ENCODE measurements at regions not wholly inside any gene's neighbourhood (a gene's known extent, or its start where the extent isn't known, plus 50 kb on each side); places are given as distances from the start of the nearest gene placed in this dataset.
A peak's percentile ranks its signal among the peaks of the same experiment; 100 is the strongest.

DNA sequence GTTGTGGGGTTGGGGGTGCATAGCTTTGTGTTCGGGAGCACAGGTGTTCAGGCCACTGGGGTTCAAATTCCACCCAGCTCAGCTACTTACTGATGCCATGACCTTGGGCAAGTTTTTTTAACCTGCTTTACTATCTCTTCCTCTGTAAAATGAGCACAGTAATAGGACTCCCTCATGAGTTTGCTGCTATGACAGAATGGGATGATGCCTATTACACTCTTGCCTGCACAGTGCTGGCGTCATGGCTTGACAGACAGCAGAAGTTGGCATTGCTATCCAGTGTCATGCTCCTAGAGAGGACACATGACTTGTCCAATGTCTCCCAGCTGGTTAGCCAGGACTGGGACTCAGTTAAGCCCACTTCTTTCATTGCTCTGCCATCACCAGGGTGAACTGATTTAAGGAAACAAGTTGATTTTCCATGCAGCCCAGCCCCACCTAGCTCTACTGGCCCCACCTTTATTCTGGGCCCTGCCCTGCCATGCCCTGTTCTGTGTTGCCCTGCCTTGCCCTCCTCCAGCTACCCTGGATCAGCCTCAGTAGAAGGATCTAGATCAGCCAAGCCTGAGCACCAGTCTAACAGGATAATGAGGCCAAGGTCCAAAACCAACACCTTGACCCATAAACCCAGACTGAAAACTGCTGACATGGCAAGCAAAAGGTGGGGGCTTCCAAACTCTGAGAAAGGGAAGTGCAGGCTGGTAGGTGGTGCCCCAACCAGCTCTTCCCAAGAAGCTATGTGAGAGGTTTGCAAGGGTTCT is 155.8 kb upstream of the ATP11B start:
- Histone ChIP-seq H4K91ac (ENCODE audit: low read depth, low read length) (no peak overlapping the region), H3K9me3 (ENCODE audit: insufficient read depth, low read depth, low read length) (no peaks in the 10 kb centered on the region), H3K9ac (ENCODE audit: low read length) (no peak overlapping the region), H3K4me3 (ENCODE audit: low read depth, low read length) (no peak overlapping the region), H3K36me3 (ENCODE audit: control insufficient read depth in 1 of 2, insufficient read depth in 2 of 2, low read length in 2 of 2) (no peaks in the 10 kb centered on the region), H3K4me2 (ENCODE audit: low read length) (no peak overlapping the region), H2BK12ac (ENCODE audit: low read length) (no peak overlapping the region), H2BK120ac (ENCODE audit: insufficient read depth, low read length, poor library complexity) (no peak overlapping the region), H3K18ac (ENCODE audit: low read length) (no peak overlapping the region), H2AK5ac (ENCODE audit: low read length) (no peak overlapping the region), H3K23ac (ENCODE audit: low read length) (no peak overlapping the region), H3K4me1 (ENCODE audit: control insufficient read depth in 1 of 2, insufficient read depth in 2 of 2, low read length in 2 of 2) (no peaks in the 10 kb centered on the region), H3K79me2 (ENCODE audit: control insufficient read depth, insufficient read depth, low read length, poor library complexity) (no peaks in the 10 kb centered on the region), H4K12ac (ENCODE audit: low read depth, low read length) (no peak overlapping the region), H3K27ac (ENCODE audit: low read depth, low read length) (no peak overlapping the region), H3K79me1 (ENCODE audit: low read length) (no peaks in the 10 kb centered on the region), H4K8ac (ENCODE audit: low read depth, low read length) (no peak overlapping the region), H3K4ac (ENCODE audit: low read depth, low read length) (no peak overlapping the region), H3K27me3 (ENCODE audit: insufficient read depth, low read length) (no peaks in the 10 kb centered on the region), H2BK5ac (ENCODE audit: low read depth, low read length, poor library complexity) (no peak overlapping the region), H3K14ac (ENCODE audit: low read length) (no peak overlapping the region), H2AFZ (ENCODE audit: insufficient read depth, low read length, poor library complexity) (no peak overlapping the region)
- DNase-seq, result no peak
- no CpG with 5 or more reads among the region's 2 CpGs for WGBS (ENCODE audit: extremely low coverage, insufficient coverage, insufficient read length)

DNA sequence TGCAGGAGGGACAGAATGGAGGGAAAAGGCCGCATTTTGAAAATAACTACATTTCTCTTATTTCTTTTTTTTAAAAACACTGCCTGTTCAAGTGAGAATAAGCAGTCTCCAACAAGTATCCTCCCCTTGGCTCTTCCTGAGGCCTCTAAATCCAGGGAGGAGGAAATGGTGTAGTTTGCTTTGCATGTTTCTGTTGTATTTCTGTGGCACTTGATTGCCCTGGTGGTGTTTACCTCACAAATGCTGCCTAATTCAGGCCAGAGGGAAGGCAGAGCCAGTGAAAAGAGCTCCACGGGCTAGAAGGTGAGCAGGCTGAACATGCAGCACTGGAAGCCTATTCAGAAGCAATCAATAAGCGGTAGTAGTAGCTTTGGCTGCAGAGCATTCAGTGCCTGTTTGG is 149.3 kb upstream of the ATP11B start:
- Histone ChIP-seq H4K91ac (ENCODE audit: low read depth, low read length) (no peak overlapping the region), H3K4ac (ENCODE audit: low read depth, low read length) (no peak overlapping the region), H4K12ac (ENCODE audit: low read depth, low read length) (no peak overlapping the region), H2AFZ (ENCODE audit: insufficient read depth, low read length, poor library complexity) (no peak overlapping the region), H2BK120ac (ENCODE audit: insufficient read depth, low read length, poor library complexity) (no peak overlapping the region), H3K79me1 (ENCODE audit: low read length) (no peaks in the 10 kb centered on the region), H3K4me2 (ENCODE audit: low read length) (no peak overlapping the region), H3K27me3 (ENCODE audit: insufficient read depth, low read length) (no peaks in the 10 kb centered on the region), H3K23ac (ENCODE audit: low read length) (no peak overlapping the region), H3K18ac (ENCODE audit: low read length) (no peak overlapping the region), H3K36me3 (ENCODE audit: control insufficient read depth in 1 of 2, insufficient read depth in 2 of 2, low read length in 2 of 2) (no peaks in the 10 kb centered on the region), H3K79me2 (ENCODE audit: control insufficient read depth, insufficient read depth, low read length, poor library complexity) (no peaks in the 10 kb centered on the region), H4K8ac (ENCODE audit: low read depth, low read length) (peak overlapping the region; percentile 20), H2BK5ac (ENCODE audit: low read depth, low read length, poor library complexity) (no peak overlapping the region), H3K4me1 (ENCODE audit: control insufficient read depth in 1 of 2, insufficient read depth in 2 of 2, low read length in 2 of 2) (no peaks in the 10 kb centered on the region), H3K4me3 (ENCODE audit: low read depth, low read length) (no peak overlapping the region), H2AK5ac (ENCODE audit: low read length) (no peak overlapping the region), H3K9me3 (ENCODE audit: insufficient read depth, low read depth, low read length) (no peaks in the 10 kb centered on the region), H3K9ac (ENCODE audit: low read length) (no peak overlapping the region), H2BK12ac (ENCODE audit: low read length) (no peak overlapping the region), H3K14ac (ENCODE audit: low read length) (no peak overlapping the region), H3K27ac (ENCODE audit: low read depth, low read length) (no peak overlapping the region)
- no peak for DNase-seq
- no CpG with 5 or more reads among the region's 3 CpGs for WGBS (ENCODE audit: extremely low coverage, insufficient coverage, insufficient read length)

DNA sequence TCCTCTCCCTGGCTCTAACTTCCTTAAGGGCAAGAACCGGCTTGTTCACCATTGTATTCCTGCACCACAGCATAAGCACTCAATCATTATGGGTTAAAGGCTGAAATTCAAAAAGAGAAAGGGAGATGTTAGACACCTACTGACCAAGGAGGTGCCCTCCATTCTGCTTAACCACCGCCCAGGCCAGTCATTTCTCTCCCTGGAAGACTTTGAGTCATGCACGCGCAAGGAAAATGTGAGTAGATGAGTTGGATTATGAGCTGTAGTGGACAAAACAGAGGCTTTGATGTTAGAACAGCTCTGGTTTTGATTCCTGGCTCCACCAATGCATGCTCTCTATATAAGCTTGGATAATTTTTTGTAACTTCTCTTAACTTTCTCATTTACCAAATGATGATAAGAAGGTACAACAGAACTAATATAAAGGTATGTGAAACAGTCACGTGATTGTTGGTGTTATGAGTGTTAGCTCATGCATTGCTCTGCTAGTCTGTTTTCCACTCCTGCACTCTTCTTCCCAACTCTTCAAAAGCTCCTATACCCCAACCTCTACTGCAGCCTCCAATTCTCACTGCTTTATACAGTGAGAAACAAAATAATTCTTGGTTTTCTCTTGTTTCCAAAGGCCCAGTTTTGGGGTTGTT is 148.4 kb upstream of the ATP11B start:
- no peaks in the 10 kb centered on the region for H3K36me3 ChIP-seq (ENCODE audit: control insufficient read depth in 1 of 2, insufficient read depth in 2 of 2, low read length in 2 of 2)
- WGBS (ENCODE audit: extremely low coverage, insufficient coverage, insufficient read length), result no CpG with 5 or more reads among the region's 5 CpGs
- H2BK12ac ChIP-seq (ENCODE audit: low read length), result no peak overlapping the region
- no peaks in the 10 kb centered on the region for H3K79me1 ChIP-seq (ENCODE audit: low read length)
- H3K9ac ChIP-seq (ENCODE audit: low read length), result no peak overlapping the region
- no peaks in the 10 kb centered on the region for H3K27me3 ChIP-seq (ENCODE audit: insufficient read depth, low read length)
- H2AFZ ChIP-seq (ENCODE audit: insufficient read depth, low read length, poor library complexity), result no peak overlapping the region
- no peak overlapping the region for H3K4me2 ChIP-seq (ENCODE audit: low read length)
- no peak overlapping the region for H4K8ac ChIP-seq (ENCODE audit: low read depth, low read length)
- no peak overlapping the region for H4K91ac ChIP-seq (ENCODE audit: low read depth, low read length)
- H3K9me3 ChIP-seq (ENCODE audit: insufficient read depth, low read depth, low read length), result no peaks in the 10 kb centered on the region
- DNase-seq, result peak in 1 of 2 donors; percentile 33
- H3K79me2 ChIP-seq (ENCODE audit: control insufficient read depth, insufficient read depth, low read length, poor library complexity), result no peaks in the 10 kb centered on the region
- H2BK120ac ChIP-seq (ENCODE audit: insufficient read depth, low read length, poor library complexity), result no peak overlapping the region
- H2BK5ac ChIP-seq (ENCODE audit: low read depth, low read length, poor library complexity), result no peak overlapping the region
- no peak overlapping the region for H3K23ac ChIP-seq (ENCODE audit: low read length)
- no peak overlapping the region for H3K4ac ChIP-seq (ENCODE audit: low read depth, low read length)
- H2AK5ac ChIP-seq (ENCODE audit: low read length), result no peak overlapping the region
- H4K12ac ChIP-seq (ENCODE audit: low read depth, low read length), result no peak overlapping the region
- H3K14ac ChIP-seq (ENCODE audit: low read length), result no peak overlapping the region
- H3K4me3 ChIP-seq (ENCODE audit: low read depth, low read length), result no peak overlapping the region
- H3K4me1 ChIP-seq (ENCODE audit: control insufficient read depth in 1 of 2, insufficient read depth in 2 of 2, low read length in 2 of 2), result no peaks in the 10 kb centered on the region
- no peak overlapping the region for H3K27ac ChIP-seq (ENCODE audit: low read depth, low read length)
- H3K18ac ChIP-seq (ENCODE audit: low read length), result no peak overlapping the region

DNA sequence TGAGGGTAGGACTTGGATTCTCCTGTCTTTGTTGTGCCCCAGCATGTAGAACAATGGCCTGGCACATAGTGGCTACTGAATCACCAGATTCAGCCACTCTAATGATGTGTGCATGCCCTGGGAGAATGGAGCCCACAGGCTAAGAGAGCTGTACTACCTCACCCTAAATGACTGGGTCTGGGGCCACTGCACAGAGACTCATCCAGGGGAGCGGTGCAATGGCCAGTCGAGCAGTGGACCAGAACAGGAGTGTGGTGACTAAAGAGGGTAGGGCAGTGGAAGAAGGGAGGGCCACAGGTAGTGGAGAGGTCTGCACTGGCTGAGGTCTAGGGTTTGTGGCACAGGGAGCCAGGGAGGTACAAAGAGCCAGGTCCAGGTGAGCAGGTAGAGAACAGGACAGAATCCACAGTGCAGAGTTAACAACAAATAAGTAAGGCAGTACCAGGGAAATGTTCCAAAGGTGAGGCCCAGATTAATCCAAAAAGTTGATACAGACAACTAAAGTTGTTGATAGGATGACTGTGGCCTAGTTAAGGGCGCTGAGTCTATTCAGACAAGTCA is 142.7 kb upstream of the ATP11B start:
- Histone ChIP-seq H3K9ac (ENCODE audit: low read length) (no peak overlapping the region), H2BK5ac (ENCODE audit: low read depth, low read length, poor library complexity) (no peak overlapping the region), H3K4ac (ENCODE audit: low read depth, low read length) (no peak overlapping the region), H3K23ac (ENCODE audit: low read length) (no peak overlapping the region), H3K4me1 (ENCODE audit: control insufficient read depth in 1 of 2, insufficient read depth in 2 of 2, low read length in 2 of 2) (peaks cover 2% of the 10 kb centered on the region in 2 experiments), H3K14ac (ENCODE audit: low read length) (no peak overlapping the region), H3K79me2 (ENCODE audit: control insufficient read depth, insufficient read depth, low read length, poor library complexity) (no peaks in the 10 kb centered on the region), H2AFZ (ENCODE audit: insufficient read depth, low read length, poor library complexity) (no peak overlapping the region), H3K9me3 (ENCODE audit: insufficient read depth, low read depth, low read length) (no peaks in the 10 kb centered on the region), H2AK5ac (ENCODE audit: low read length) (no peak overlapping the region), H3K18ac (ENCODE audit: low read length) (no peak overlapping the region), H3K4me2 (ENCODE audit: low read length) (no peak overlapping the region), H2BK120ac (ENCODE audit: insufficient read depth, low read length, poor library complexity) (no peak overlapping the region), H4K12ac (ENCODE audit: low read depth, low read length) (no peak overlapping the region), H2BK12ac (ENCODE audit: low read length) (no peak overlapping the region), H4K91ac (ENCODE audit: low read depth, low read length) (no peak overlapping the region), H3K27ac (ENCODE audit: low read depth, low read length) (no peak overlapping the region), H3K27me3 (ENCODE audit: insufficient read depth, low read length) (no peaks in the 10 kb centered on the region), H3K4me3 (ENCODE audit: low read depth, low read length) (no peak overlapping the region), H3K79me1 (ENCODE audit: low read length) (no peaks in the 10 kb centered on the region), H3K36me3 (ENCODE audit: control insufficient read depth in 1 of 2, insufficient read depth in 2 of 2, low read length in 2 of 2) (no peaks in the 10 kb centered on the region), H4K8ac (ENCODE audit: low read depth, low read length) (no peak overlapping the region)
- DNase-seq, result no peak
- no CpG with 5 or more reads among the region's 3 CpGs for WGBS (ENCODE audit: extremely low coverage, insufficient coverage, insufficient read length)
